ENCODE measurements at regions not wholly inside any gene's neighbourhood (a gene's known extent, or its start where the extent isn't known, plus 50 kb on each side); places are given as distances from the start of the nearest gene placed in this dataset.
"Not testable (repeated sequence)": the region's sequence is repeated elsewhere in the genome, so short reads cannot be mapped to it uniquely, and the experiment has no call there.

DNA sequence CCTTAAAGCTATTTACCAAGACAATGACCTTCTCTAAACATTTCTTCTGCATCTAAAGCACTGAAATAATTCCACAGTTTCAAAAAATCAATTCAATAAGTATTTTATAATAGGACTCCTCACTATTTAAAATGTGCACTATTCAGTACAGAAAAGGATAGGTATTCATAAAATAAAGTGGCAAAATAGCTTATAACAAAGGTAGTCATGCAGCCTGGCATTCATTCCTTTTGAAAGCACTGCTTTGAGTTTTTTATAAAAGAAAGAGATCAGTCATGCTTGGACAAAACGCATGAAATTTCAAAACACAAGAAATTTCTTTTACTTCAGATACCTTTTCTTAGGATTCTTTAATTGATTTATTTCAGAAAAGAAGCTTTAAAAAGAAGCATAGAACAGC is 689.7 kb upstream of the PHF14 start:
- no peak for DNase-seq (ENCODE audit: low read depth)

DNA sequence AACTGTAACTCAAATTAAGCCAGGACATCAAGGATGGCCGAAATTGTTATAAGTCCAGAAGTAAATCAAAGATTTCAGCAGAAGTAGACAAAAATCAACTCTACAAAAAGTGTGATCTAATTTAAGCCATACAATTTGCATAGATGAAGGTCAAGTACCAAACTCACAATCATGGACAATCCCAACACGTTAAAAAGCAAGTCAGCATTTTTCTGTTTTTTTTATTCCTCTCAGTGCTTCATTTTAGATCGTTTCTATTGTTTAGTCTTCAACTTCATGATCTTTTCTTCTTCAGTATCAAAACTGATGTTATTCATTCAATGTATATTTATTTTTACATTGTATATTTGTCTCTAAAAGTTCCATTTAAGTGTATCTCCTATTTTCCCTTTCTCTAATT is 674.3 kb upstream of the PHF14 start:
- no peak for DNase-seq (ENCODE audit: low read depth)

- DNase-seq (ENCODE audit: low read depth) = no peak
Measured at GRCh38 chr7:10300577-10300976, 673.1 kb upstream of the PHF14 start.

- no peak for DNase-seq (ENCODE audit: low read depth)
Measured at GRCh38 chr7:10308276-10308675, 665.4 kb upstream of the PHF14 start.

GRCh38 chr7:10312942-10313341 is 660.7 kb upstream of the PHF14 start:
- no peak for DNase-seq (ENCODE audit: low read depth)

- no peak for DNase-seq (ENCODE audit: low read depth)
Measured at GRCh38 chr7:10315881-10316280, 657.8 kb upstream of the PHF14 start.

DNA sequence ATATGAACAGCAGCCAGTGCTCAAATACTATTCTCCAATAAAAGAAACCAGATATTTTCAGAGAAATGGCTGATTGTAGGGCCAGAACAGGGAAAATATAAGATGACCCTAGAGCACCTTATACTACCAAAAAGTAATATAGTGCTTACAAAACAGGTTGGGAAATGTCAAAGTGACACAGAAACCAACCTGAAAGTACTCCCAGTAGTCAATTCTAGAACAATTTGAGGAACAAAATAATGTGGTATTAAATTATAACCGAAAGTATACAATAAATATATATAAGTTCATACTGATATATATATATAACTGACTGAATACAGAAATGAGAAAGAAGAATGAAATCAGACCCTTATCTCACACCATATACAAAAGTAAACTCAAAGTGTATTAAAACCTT is 657.2 kb upstream of the PHF14 start:
- DNase-seq (ENCODE audit: low read depth) = no peak

- no peak for DNase-seq (ENCODE audit: low read depth)
Measured at GRCh38 chr7:10325395-10325794, 648.3 kb upstream of the PHF14 start.

GRCh38 chr7:10343108-10343507 is 630.6 kb upstream of the PHF14 start:
- DNase-seq (ENCODE audit: low read depth) = no peak

DNA sequence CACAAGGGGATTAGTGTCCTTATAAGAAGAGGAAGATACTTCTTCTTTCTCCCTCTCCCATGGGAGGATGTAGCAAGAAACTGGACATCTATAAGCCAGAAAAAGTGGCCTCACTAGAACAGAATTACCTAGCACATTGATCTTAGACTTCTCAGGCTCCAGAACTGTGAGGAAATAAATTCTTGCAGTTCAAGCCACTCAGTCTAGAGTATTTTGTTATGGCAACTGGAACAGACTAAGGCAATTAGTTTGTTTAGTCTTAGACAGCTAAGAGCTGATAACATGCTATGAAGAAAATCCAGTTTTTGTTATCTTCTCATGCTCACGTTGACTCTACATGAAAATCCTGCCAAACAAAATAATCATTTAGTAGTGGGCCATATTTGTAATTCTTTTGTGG is 627.6 kb upstream of the PHF14 start:
- no peak for DNase-seq (ENCODE audit: low read depth)

- DNase-seq (ENCODE audit: low read depth) = no peak
Measured at GRCh38 chr7:10355816-10356215, 617.9 kb upstream of the PHF14 start.

DNA sequence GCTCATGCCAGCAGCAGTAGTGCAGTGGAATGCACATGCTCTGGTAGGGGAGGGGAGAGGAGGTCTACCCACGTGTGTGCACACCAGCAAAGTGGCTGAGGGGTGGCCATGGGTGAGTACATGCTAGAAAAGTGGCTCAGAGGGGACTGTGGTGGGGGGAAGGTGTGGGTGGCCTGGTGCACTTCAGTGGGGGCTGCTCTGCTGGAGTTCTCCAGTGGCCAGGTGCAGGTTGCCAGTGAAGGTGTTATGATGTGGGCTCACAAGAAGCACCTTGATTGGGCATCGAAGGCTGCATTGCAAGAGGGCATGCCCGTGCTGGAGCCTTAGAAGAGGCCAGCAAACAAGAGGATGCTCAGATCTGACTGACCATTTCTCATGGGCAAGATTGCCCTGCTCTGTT is 613.6 kb upstream of the PHF14 start:
- no peak for DNase-seq (ENCODE audit: low read depth)

- no peak for DNase-seq (ENCODE audit: low read depth)
Measured at GRCh38 chr7:10401793-10402192, 571.9 kb upstream of the PHF14 start.

GRCh38 chr7:10412422-10413019 is 561.2 kb upstream of the PHF14 start:
- peak; percentile 4 for DNase-seq (ENCODE audit: low read depth)

DNA sequence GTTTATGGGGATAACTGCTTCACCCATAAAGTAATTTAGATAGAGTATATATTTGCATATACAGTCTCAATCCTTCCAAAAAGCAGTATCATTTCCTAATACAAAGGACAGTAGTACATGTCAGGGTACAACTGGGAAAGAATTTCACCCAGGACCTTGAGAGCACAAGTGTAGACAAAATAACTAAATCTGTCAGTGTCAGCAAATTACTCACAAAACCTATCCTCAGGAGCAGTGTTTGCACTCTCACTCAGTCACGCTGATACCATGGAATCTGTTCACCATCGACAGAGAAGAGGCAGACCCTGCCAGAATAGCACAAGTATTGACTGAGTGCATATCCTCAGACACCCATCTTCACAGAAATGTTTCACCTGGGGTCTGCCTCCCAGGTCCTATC is 554.7 kb upstream of the PHF14 start:
- no peak for DNase-seq (ENCODE audit: low read depth)

DNA sequence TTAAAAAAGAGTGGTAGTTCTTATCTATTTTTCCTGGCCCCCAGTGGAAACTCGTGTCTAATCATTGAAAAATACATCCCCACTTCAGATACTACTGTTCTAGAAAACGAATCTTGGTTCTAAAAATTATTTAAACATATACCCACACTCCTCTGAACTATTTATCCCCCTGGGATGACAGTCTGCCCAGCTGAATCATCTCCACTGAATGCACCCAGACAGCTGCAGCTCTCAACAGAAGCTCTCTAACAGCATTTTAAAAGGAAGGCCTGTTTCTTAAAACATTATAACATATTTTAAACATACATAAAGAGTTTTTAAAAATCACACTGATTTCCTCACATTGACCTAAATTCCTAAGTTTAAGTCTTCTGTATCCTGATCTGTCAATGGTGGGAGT is 544.6 kb upstream of the PHF14 start:
- no peak for DNase-seq (ENCODE audit: low read depth)

GRCh38 chr7:10429511-10429910 is 544.2 kb upstream of the PHF14 start:
- no peak for DNase-seq (ENCODE audit: low read depth)

DNA sequence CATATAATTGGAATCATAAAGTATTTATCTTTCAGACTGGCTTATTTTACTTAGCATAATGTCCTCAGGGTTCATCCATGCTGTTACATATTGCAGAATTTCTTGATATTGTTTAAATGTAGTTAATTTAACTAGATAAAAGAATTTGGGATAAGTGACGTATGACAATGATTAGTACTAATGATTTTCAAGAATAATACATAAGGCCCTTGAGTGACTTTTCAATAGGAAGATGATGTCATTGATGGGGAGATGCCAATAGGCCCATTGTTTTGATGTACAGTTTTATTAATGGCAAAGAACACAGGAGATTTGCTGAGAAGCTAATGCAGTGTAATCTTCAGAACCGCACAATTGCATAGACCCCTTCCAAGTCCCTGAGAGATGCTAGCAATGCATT is 537.4 kb upstream of the PHF14 start:
- DNase-seq (ENCODE audit: low read depth) = no peak

- no peak for DNase-seq (ENCODE audit: low read depth)
Measured at GRCh38 chr7:10439027-10439426, 534.6 kb upstream of the PHF14 start.

DNA sequence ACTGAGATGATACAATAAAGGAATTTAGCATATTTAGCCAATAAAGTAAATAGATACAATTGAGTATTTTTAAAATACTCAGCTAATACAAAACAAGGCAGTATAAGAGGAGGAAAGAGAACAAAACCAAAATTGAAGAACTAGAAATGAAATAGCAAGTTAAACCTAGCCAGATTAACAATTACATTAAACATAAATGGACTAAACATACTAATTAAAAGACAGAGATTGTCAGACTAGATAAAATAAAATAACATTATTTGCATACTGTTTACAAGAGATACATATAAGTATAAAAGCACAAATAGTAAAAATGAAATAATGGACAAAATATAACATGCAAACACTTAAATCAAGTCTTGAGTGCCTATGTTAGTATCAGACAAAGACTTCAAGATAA is 517.7 kb upstream of the PHF14 start:
- DNase-seq (ENCODE audit: low read depth) = no peak

DNA sequence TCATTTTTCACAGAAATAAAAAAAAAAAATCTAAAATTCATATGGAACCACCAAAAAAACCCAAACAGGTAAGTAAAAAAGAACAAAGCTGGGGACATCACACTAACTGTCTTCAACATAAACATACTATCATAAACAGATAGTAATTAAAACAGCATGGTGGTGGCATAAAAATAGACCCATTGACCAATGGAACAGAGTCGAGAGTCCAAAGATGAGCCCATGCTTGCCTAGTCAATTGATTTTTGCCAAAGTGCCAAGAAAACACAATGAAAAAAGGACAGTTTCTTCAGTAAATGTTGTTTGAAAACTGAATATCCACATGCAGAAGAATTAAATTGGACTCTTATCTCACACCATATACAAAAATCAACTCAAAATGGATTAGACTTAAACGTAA is 513.2 kb upstream of the PHF14 start:
- DNase-seq (ENCODE audit: low read depth) = no peak

DNA sequence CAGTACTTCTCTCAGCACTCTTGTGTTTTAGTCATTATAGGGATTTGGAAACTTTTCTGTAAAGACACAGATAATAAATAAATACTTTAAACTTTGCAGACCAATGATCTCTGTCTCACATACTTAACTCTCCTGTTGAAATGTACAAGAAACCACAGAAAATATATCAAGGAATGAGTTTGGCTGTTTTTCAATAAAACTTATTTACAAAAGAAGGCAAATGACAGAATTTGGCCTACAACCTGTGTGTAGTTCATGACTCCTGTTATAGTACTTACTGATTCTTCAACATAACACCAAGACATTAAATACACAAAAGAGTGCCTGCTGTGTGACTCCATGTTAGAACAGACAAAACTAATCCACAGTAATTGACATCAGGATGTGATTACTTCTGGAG is 510.0 kb upstream of the PHF14 start:
- no peak for DNase-seq (ENCODE audit: low read depth)

DNA sequence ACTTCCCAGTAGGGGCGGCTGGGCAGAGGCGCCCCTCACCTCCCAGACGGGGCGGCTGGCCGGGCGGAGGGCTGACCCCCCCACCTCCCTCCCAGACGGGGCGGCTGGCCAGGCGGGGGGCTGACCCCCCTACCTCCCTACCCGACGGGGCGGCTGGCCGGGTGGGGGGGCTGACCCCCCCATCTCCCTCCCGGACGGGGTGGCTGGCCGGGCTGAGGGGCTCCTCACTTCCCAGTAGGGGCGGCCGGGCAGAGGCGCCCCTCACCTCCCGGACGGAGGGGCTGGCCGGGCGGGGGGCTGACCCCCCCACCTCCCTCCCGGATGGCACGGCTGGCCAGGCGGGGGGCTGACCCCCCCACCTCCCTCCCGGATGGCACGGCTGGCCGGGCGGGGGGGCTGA is 508.1 kb upstream of the PHF14 start:
- not testable (repeated sequence) for DNase-seq (ENCODE audit: low read depth)

- DNase-seq (ENCODE audit: low read depth) = no peak
Measured at GRCh38 chr7:10468908-10469307, 504.8 kb upstream of the PHF14 start.

DNA sequence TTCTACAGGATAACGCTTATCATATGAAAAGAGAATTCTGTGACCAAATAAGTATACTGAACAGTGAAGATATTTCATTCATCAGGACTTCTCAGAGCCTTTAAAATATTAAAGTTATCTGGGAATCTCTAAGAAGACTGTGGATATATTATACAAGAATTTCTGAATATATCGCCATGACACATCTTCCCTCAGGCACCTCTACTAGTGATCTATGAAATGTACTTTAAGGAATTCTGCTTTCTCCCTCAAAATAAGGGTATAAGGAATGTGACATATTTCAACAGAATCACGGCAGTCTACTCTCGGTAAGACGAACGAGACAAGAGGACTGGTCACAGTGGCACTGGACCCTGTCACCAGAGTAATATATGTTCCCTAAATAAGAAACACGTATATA is 504.2 kb upstream of the PHF14 start:
- no peak for DNase-seq (ENCODE audit: low read depth)

Data from HS-5 (cell line).